DOHH2 (cell line): ENCODE measurements at regions not wholly inside any gene's neighbourhood (a gene's known extent, or its start where the extent isn't known, plus 50 kb on each side); places are given as distances from the start of the nearest gene placed in this dataset.

Source experiments
- H3F3A ChIP-seq: fragments of 200-600 bp; sonication (generic), shearing (Covaris generic); 2 replicates; pipeline ENCODE4 v1.6.0; 2016; ENCODE audit warnings: antibody characterized with exemption, mild to moderate bottlenecking; ENCODE audit not compliant: control insufficient read depth, insufficient read depth
- H3K27ac ChIP-seq: fragments of 200-600 bp; sonication (generic); 2 replicates; pipeline ENCODE4 v1.5.1; 2014; ENCODE audit warnings: low read depth, mild to moderate bottlenecking, low read length, moderate library complexity
- H3K27me3 ChIP-seq: fragments of 200-600 bp; sonication (generic); 2 replicates; pipeline ENCODE4 v1.6.1; 2014; ENCODE audit warnings: mild to moderate bottlenecking, low read length, mixed read lengths; ENCODE audit not compliant: control insufficient read depth
- H3K36me3 ChIP-seq: fragments of 200-600 bp; sonication (generic); 2 replicates; pipeline ENCODE4 v1.6.1; 2014; ENCODE audit warnings: mild to moderate bottlenecking, low read length, moderate library complexity, mixed read lengths; ENCODE audit not compliant: control insufficient read depth
- H3K4me1 ChIP-seq: fragments of 200-600 bp; sonication (generic); 2 replicates; pipeline ENCODE4 v1.6.1; 2014; ENCODE audit warnings: mild to moderate bottlenecking, low read length, mixed read lengths; ENCODE audit not compliant: control insufficient read depth
- H3K4me2 ChIP-seq: fragments of 200-600 bp; sonication (generic); 2 replicates; pipeline ENCODE4 v1.6.0; 2014; ENCODE audit warnings: mild to moderate bottlenecking, low read length, moderate library complexity
- H3K4me3 ChIP-seq: fragments of 200-600 bp; sonication (generic); 2 replicates; pipeline ENCODE4 v1.5.1; 2014; ENCODE audit warnings: mild to moderate bottlenecking, low read length, mixed read lengths
- H3K79me2 ChIP-seq: fragments of 200-600 bp; sonication (generic); 2 replicates; pipeline ENCODE4 v1.6.1; 2014; ENCODE audit warnings: mild to moderate bottlenecking, low read length, mixed read lengths; ENCODE audit not compliant: control insufficient read depth
- H3K9me2 ChIP-seq: fragments of 200-600 bp; sonication (generic); replicated peaks from 2 replicates; pipeline ENCODE4 v1.6.1; 2014; ENCODE audit warnings: mild to moderate bottlenecking, low read length, mixed read lengths; ENCODE audit not compliant: control insufficient read depth
- H3K9me3 ChIP-seq: fragments of 200-600 bp; sonication (generic); 2 replicates; pipeline ENCODE4 v1.6.1; 2014; ENCODE audit warnings: antibody characterized with exemption, low read length, mixed read lengths; ENCODE audit not compliant: control insufficient read depth, insufficient read depth
- H4K20me1 ChIP-seq: fragments of 200-600 bp; sonication (generic); 2 replicates; pipeline ENCODE4 v1.6.0; 2014; ENCODE audit warnings: low read depth, mild to moderate bottlenecking, antibody characterized with exemption, low read length, moderate library complexity; ENCODE audit not compliant: control insufficient read depth, insufficient read depth
- CTCF ChIP-seq: fragments of 200-600 bp; sonication (generic); IDR thresholded peaks from one replicate; pipeline ENCODE4 v1.5.1; 2014; ENCODE audit warnings: antibody characterized with exemption, mild to moderate bottlenecking, low read depth, low read length; ENCODE audit not compliant: poor library complexity, severe bottlenecking
- EZH2phosphoT487 ChIP-seq: fragments of 200-600 bp; sonication (generic); IDR thresholded peaks from 2 replicates; pipeline ENCODE4 v1.6.1; 2017; ENCODE audit warnings: borderline replicate concordance, mild to moderate bottlenecking, antibody characterized with exemption, low read length, moderate library complexity, mixed read lengths

- H4K20me1 ChIP-seq = no peaks in the 10 kb centered on the region
- no peak for TF ChIP-seq CTCF
- TF ChIP-seq EZH2phosphoT487 = no peak
- H3K9me2 ChIP-seq = no peaks in the 10 kb centered on the region
- no peaks in the 10 kb centered on the region for H3K4me1 ChIP-seq
- no peaks in the 10 kb centered on the region for H3K9me3 ChIP-seq
- H3K4me2 ChIP-seq = no peak overlapping the region
- no peaks in the 10 kb centered on the region for H3K79me2 ChIP-seq
- no peaks in the 10 kb centered on the region for H3K36me3 ChIP-seq
- H3F3A ChIP-seq = no peaks in the 10 kb centered on the region
- H3K4me3 ChIP-seq = no peak overlapping the region
- no peaks in the 10 kb centered on the region for H3K27me3 ChIP-seq
- no peak overlapping the region for H3K27ac ChIP-seq
Observed at GRCh38 chr1:68677684-68678351, 180.9 kb upstream of the DEPDC1 start.

GRCh38 chr1:68696221-68696620 lies 199.3 kb upstream of the DEPDC1 start:
- H3K36me3 ChIP-seq = no peaks in the 10 kb centered on the region
- no peaks in the 10 kb centered on the region for H3K9me2 ChIP-seq
- TF ChIP-seq CTCF (no peak), EZH2phosphoT487 (no peak)
- H3K79me2 ChIP-seq = no peaks in the 10 kb centered on the region
- H3K4me1 ChIP-seq = no peaks in the 10 kb centered on the region
- no peaks in the 10 kb centered on the region for H3K27me3 ChIP-seq
- no peaks in the 10 kb centered on the region for H3F3A ChIP-seq
- H3K9me3 ChIP-seq = no peaks in the 10 kb centered on the region
- no peak overlapping the region for H3K4me3 ChIP-seq
- H3K4me2 ChIP-seq = no peak overlapping the region
- H3K27ac ChIP-seq = no peak overlapping the region
- no peaks in the 10 kb centered on the region for H4K20me1 ChIP-seq

- Histone ChIP-seq H3K4me3 (no peak overlapping the region), H3K79me2 (no peaks in the 10 kb centered on the region), H3K4me1 (no peaks in the 10 kb centered on the region), H3F3A (no peaks in the 10 kb centered on the region), H3K27ac (no peak overlapping the region), H3K4me2 (no peak overlapping the region), H3K9me3 (no peaks in the 10 kb centered on the region), H3K27me3 (peaks cover 8% of the 10 kb centered on the region), H4K20me1 (no peaks in the 10 kb centered on the region), H3K36me3 (no peaks in the 10 kb centered on the region), H3K9me2 (no peaks in the 10 kb centered on the region)
- TF ChIP-seq CTCF (no peak), EZH2phosphoT487 (no peak)
Observed at GRCh38 chr1:68703921-68704354, 207.1 kb upstream of the DEPDC1 start.
